ENCODE measurements at regions not wholly inside any gene's neighbourhood (a gene's known extent, or its start where the extent isn't known, plus 50 kb on each side); places are given as distances from the start of the nearest gene placed in this dataset.

GRCh38 chr5:96316017-96316416 is 117.0 kb downstream of the PCSK1 start:
- TF ChIP-seq, protein P1, sequence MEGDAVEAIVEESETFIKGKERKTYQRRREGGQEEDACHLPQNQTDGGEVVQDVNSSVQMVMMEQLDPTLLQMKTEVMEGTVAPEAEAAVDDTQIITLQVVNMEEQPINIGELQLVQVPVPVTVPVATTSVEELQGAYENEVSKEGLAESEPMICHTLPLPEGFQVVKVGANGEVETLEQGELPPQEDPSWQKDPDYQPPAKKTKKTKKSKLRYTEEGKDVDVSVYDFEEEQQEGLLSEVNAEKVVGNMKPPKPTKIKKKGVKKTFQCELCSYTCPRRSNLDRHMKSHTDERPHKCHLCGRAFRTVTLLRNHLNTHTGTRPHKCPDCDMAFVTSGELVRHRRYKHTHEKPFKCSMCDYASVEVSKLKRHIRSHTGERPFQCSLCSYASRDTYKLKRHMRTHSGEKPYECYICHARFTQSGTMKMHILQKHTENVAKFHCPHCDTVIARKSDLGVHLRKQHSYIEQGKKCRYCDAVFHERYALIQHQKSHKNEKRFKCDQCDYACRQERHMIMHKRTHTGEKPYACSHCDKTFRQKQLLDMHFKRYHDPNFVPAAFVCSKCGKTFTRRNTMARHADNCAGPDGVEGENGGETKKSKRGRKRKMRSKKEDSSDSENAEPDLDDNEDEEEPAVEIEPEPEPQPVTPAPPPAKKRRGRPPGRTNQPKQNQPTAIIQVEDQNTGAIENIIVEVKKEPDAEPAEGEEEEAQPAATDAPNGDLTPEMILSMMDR (IDR thresholded peaks at IDR 0.05), result no peak
- no peak for TF ChIP-seq POLR2A (IDR thresholded peaks at IDR 0.05)
- TF ChIP-seq EP300 (IDR thresholded peaks at IDR 0.05), result no peak

Measured in tibial nerve (tissue), 4 donors.